ENCODE measurements at regions not wholly inside any gene's neighbourhood (a gene's known extent, or its start where the extent isn't known, plus 50 kb on each side); places are given as distances from the start of the nearest gene placed in this dataset.
"Not testable (repeated sequence)": the region's sequence is repeated elsewhere in the genome, so short reads cannot be mapped to it uniquely, and the experiment has no call there.

DNA sequence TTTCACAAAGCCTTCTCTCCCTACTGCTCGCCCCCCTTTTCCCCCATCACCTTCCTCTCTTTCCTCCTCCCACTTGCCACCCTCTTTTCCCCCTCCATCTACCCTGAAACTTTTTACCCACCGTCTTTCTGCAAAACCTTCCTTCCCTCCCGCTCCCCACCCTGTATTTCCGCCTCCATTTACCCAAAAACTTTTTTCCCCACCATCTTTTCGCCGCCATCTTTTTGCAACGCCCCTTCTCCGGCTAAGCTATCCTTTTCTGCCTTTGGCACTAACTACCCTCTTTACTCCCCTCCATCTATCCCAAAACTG is 205.2 kb upstream of the WSB1 start:
- Histone ChIP-seq H3K4me3 (no peak overlapping the region), H3K27ac (no peak overlapping the region)
- no peak for DNase-seq (ENCODE audit: low spot score)
- TF ChIP-seq, protein P1, sequence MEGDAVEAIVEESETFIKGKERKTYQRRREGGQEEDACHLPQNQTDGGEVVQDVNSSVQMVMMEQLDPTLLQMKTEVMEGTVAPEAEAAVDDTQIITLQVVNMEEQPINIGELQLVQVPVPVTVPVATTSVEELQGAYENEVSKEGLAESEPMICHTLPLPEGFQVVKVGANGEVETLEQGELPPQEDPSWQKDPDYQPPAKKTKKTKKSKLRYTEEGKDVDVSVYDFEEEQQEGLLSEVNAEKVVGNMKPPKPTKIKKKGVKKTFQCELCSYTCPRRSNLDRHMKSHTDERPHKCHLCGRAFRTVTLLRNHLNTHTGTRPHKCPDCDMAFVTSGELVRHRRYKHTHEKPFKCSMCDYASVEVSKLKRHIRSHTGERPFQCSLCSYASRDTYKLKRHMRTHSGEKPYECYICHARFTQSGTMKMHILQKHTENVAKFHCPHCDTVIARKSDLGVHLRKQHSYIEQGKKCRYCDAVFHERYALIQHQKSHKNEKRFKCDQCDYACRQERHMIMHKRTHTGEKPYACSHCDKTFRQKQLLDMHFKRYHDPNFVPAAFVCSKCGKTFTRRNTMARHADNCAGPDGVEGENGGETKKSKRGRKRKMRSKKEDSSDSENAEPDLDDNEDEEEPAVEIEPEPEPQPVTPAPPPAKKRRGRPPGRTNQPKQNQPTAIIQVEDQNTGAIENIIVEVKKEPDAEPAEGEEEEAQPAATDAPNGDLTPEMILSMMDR (IDR thresholded peaks at IDR 0.05) = no peak

DNA sequence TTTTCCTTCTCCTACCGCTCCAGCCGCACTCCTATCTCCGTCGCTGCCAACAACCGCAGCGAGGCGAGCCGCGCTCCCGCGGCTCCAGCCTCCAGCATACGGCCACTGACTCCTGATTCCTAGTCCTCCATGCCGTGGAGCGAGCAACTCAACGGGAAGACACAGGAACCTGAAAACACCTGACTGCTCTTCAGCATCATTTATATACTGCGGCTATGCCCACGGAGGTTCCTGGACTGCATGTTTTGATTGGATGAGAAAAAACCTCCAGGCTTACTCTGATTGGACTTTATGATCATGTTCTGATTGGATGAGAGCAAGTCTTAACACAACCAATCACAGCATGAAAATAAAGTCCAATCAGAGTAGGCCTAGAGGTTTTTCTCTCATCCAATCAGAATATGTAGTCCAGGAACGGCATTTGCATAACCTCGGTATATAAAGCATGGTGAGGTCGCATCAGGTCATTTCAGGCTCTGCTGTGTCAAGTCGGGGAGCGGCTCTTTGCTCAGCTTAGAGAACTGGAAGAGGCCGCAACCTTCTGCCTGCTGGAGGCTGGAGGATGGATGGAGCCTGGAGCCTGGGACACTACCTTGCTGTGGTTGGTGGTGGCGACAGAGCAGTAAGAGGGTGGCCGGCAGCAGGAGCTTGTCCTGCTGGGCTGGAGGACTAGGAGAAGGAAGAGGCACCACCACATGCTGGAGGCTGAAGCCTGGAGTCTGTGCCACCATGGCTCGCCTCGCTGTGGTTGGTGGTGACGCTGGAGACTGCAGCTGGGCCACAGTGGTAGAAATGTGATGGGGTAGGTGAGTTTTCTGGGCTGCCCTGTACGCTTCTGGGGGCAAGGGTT is 204.6 kb upstream of the WSB1 start:
- not testable (repeated sequence) for DNase-seq (ENCODE audit: low spot score); H3K27ac ChIP-seq

DNA sequence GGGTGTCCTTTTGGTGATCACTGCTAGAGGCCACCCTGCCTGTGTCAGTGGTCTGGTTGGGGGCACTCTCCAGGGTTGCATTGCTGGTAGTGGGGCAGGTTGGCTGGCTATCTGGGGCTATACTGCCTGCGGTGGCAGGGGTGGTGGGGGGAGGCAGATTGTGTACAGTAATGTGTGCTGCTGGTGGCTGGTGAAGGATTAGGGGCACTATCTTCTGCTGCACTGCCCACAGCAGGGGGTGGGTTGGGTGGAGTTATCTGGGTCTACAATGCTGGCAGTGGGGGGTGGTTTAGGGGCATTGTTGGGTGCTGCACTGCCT is 204.0 kb upstream of the WSB1 start:
- TF ChIP-seq, protein P1 (IDR thresholded peaks at IDR 0.05) = no peak
- DNase-seq (ENCODE audit: low spot score) = no peak
- Histone ChIP-seq H3K27ac (no peak overlapping the region), H3K4me3 (no peak overlapping the region)

More for the DNA sequence above, 204.6 kb upstream of the WSB1 start:
- not testable (repeated sequence) for H3K4me3 ChIP-seq

DNA sequence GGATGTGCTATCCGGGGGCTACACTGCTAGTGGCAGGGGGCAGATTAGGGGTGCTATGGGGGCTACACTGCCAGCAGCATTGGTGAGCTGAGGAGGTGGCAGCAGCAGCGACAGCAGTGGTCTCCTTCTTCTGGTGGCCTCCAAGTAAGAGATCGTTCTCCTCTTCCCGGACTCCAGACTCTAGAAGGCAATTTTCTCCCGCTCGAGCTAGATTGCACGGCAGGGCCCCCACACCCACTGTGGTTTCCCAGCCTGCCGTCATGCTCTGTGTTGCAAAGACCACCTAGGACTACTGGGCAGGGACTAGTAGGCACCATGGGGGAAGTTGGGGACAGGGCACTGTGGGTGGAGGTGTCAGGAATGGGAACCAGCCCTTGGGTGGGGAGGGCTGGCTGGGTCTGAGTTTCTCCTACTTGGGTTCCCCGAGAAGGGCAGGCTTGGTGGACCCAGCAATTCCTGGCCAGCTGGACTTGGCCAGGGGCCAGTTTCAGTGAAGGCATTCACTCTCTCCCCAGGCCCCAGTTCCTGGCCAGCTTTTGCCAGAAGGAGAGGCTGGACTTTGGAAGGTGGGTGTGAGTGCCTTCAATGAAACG is 203.4 kb upstream of the WSB1 start:
- H3K4me3 ChIP-seq; DNase-seq (ENCODE audit: low spot score); H3K27ac ChIP-seq: not testable (repeated sequence)

DNA sequence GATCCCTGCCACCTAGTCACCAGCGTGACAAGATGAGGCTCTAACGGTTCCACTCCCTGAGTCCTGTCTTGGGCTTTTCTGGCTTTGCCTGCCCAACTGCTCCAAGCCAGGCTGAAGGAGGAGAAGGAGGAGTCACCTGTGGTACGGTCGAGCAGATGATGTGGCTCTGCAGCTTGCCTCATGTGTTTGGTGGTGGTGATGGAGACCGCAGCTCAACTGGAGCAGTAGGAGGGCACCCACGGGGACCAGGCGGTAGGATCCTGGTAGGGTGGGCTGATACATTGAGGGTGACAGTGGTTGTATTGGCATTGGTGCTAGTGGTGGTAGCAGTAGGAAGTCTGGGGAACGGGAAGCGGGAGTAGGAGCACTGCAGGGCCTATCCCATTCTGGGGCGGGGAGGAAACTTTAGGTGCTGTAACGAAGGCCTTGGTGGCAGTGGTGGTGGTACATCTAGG is 202.8 kb upstream of the WSB1 start:
- Histone ChIP-seq H3K4me3 (no peak overlapping the region), H3K27ac (no peak overlapping the region)
- TF ChIP-seq, protein P1 (IDR thresholded peaks at IDR 0.05) = no peak
- DNase-seq (ENCODE audit: low spot score) = no peak

DNA sequence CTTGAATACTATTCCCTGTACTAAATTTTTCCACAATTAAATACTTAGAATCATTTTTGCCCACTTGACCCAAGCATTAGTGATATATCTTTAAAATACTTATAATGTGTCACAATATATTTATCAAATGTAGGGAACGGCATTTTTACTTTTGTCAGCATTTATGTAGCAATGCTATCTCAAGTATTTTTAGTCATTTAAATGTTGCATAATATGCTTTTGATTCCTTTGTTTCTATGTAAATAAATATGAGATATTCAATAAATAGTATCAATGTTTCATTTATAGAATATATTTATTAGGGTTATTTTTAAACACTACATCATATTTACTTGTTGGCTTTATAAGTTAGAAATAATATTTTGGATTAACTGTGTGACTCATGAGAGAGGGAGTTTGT is 199.7 kb upstream of the WSB1 start:
- H3K4me3 ChIP-seq; H3K27ac ChIP-seq; DNase-seq (ENCODE audit: low spot score): not testable (repeated sequence)

DNA sequence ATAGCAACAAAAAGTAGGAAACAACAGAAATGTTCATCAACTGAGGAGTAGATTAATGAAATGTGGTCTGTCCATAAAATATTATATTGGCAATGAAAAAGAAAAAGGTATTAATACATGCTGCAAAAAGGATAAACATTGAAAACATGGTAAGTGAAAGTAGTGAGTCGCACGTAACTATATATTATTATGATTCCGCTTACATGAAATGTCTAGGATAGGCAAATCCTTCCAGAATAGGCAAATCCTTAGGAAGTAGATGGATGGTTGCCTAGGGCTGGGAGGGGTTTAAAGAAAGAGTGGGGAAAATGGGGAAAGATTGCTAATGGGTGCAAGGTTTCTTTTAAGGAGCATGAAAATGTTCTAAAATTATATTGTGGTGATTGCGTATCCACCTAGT is 198.1 kb upstream of the WSB1 start:
- not testable (repeated sequence) for H3K27ac ChIP-seq; DNase-seq (ENCODE audit: low spot score); H3K4me3 ChIP-seq

DNA sequence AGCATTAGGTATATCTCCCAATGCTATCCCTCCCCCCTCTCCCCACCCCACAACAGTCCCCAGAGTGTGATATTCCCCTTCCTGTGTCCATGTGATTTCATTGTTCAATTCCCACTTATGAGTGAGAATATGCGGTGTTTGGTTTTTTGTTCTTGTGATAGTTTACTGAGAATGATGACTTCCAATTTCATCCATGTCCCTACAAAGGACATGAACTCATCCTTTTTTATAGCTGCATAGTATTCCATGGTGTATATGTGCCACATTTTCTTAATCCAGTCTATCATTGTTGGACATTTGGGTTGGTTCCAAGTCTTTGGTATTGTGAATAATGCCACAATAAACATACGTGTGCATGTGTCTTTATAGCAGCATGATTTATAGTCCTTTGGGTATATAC is 194.6 kb upstream of the WSB1 start:
- H3K27ac ChIP-seq; DNase-seq (ENCODE audit: low spot score); H3K4me3 ChIP-seq: not testable (repeated sequence)

DNA sequence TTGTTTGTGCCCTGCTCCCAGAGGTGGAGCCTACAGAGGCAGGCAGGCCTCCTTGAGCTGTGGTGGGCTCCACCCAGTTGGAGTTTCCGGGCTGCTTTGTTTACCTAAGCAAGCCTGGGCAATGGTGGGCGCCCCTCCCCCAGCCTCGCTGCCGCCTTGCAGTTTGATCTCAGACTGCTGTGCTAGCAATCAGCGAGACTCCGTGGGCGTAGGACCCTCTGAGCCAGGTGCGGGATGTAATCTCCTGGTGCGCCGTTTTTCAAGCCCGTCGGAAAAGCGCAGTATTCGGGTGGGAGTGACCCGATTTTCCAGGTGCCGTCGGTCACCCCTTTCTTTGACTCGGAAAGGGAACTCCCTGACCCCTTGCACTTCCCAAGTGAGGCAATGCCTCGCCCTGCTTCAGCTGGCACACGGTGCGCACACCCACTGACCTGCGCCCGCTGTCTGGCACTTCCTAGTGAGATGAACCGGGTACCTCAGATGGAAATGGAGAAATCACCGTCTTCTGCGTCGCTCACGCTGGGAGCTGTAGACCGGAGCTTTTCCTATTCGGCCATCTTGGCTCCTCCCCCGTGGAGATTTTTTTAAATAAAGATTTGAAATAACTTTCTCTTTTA is 189.2 kb upstream of the WSB1 start:
- not testable (repeated sequence) for H3K4me3 ChIP-seq; H3K27ac ChIP-seq; DNase-seq (ENCODE audit: low spot score)

DNA sequence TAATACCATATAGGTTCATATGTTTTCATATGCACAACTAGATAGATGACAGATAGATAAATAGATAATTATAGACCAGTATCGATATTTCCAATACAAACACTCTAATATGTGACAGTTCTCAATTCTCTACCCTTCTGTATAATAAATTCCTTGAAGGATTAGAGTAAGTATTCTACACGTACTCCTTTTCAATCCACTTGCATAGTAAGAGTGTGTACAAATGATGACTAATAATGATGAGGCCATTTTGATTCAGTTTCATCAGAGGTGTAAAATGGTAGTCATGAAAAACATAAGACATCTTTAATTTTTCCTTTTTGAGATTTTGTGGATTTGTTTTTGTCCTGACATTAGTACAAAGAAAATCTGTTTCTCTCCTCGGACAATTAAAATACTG is 188.3 kb upstream of the WSB1 start:
- Histone ChIP-seq H3K4me3 (no peak overlapping the region), H3K27ac (no peak overlapping the region)
- TF ChIP-seq, protein P1 (IDR thresholded peaks at IDR 0.05) = no peak
- no peak for DNase-seq (ENCODE audit: low spot score)
